Renal pelvis (tissue), 1 donor: ENCODE measurements at regions not wholly inside any gene's neighbourhood (a gene's known extent, or its start where the extent isn't known, plus 50 kb on each side); places are given as distances from the start of the nearest gene placed in this dataset.

ENCODE experiments used
- DNase-seq: peaks from one replicate; pipeline ENCODE4 v3.0.0-alpha.2; 2013

GRCh38 chr15:36469311-36469966, 110.0 kb upstream of the CDIN1 start:
- no peak for DNase-seq

- no peak for DNase-seq
Measured at GRCh38 chr15:36472672-36473071, 106.8 kb upstream of the CDIN1 start.

- no peak for DNase-seq
Measured at GRCh38 chr15:36478561-36478960, 100.9 kb upstream of the CDIN1 start.

- no peak for DNase-seq
Measured at GRCh38 chr15:36479200-36479896, 100.1 kb upstream of the CDIN1 start.

- no peak for DNase-seq
Measured at GRCh38 chr15:36481156-36481555, 98.3 kb upstream of the CDIN1 start.

GRCh38 chr15:36483409-36483808, 96.0 kb upstream of the CDIN1 start:
- DNase-seq, result no peak

GRCh38 chr15:36484038-36484778, 95.2 kb upstream of the CDIN1 start:
- DNase-seq, result no peak

GRCh38 chr15:36491912-36492311, 87.5 kb upstream of the CDIN1 start:
- no peak for DNase-seq

- no peak for DNase-seq
Measured at GRCh38 chr15:36495456-36495991, 83.9 kb upstream of the CDIN1 start.

- DNase-seq, result no peak
Measured at GRCh38 chr15:36497901-36498300, 81.5 kb upstream of the CDIN1 start.

GRCh38 chr15:36498401-36498800, 81.0 kb upstream of the CDIN1 start:
- no peak for DNase-seq

- peak; percentile 73 for DNase-seq
Measured at GRCh38 chr15:36498916-36499315, 80.5 kb upstream of the CDIN1 start.

GRCh38 chr15:36499412-36500389, 79.7 kb upstream of the CDIN1 start:
- DNase-seq, result no peak

GRCh38 chr15:36501063-36501678, 78.3 kb upstream of the CDIN1 start:
- peak; percentile 89 for DNase-seq

GRCh38 chr15:36502509-36502908, 76.9 kb upstream of the CDIN1 start:
- DNase-seq, result no peak

- no peak for DNase-seq
Measured at GRCh38 chr15:36506733-36507356, 72.6 kb upstream of the CDIN1 start.

GRCh38 chr15:36507458-36507857, 72.0 kb upstream of the CDIN1 start:
- DNase-seq, result no peak

- DNase-seq, result no peak
Measured at GRCh38 chr15:36511594-36511993, 67.8 kb upstream of the CDIN1 start.

- no peak for DNase-seq
Measured at GRCh38 chr15:36517758-36518157, 61.7 kb upstream of the CDIN1 start.

- DNase-seq, result no peak
Measured at GRCh38 chr15:36519067-36519466, 60.4 kb upstream of the CDIN1 start.

GRCh38 chr15:36525430-36525829, 54.0 kb upstream of the CDIN1 start:
- no peak for DNase-seq
